Suppressor macrophage treated with lipopolysaccharide for 1 hour (primary cell): ENCODE measurements at regions not wholly inside any gene's neighbourhood (a gene's known extent, or its start where the extent isn't known, plus 50 kb on each side); places are given as distances from the start of the nearest gene placed in this dataset.
A peak's percentile ranks its signal among the peaks of the same experiment; 100 is the strongest.
"Not testable (repeated sequence)": the region's sequence is repeated elsewhere in the genome, so short reads cannot be mapped to it uniquely, and the experiment has no call there.

Experiments used
- DNase-seq, 3 donors: peaks; one replicate each; pipeline ENCODE4 v3.0.0-alpha.2; 2020 to 2022

DNA sequence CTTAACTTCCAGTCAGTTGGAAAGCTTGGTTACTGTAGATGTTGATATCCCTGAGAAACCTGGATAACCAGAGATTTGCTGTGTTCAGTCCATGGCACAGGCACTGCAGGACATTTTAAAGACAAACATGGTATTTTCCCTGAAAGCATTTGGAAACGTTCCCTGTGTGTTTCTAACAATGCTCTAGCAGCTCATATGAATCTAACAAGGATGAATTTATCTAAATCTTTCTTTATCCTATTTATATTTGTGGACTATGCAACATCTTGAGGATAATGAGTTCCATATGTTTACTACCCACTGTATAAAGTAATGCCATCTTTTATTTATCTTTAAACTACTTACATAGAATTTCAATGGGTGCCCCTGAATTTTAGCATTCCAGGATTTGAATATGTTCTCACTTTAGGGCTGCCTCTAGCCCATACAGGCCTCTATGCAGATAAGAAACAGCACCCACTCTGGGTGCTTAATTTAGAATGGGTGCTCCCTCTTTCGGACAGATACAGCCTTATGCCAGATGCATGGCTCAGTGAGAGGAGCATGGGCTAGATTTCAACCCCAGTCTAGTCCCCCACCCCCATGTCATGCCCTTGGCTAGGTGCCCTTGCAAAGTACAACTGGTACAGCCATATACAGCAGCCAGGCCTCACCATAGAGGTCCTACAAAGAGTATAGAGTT, 50.6 kb upstream of the NEMP2 start:
- DNase-seq, result no peak

GRCh38 chr2:190587106-190587505, 52.6 kb upstream of the NEMP2 start:
- no peak for DNase-seq

GRCh38 chr2:190589008-190589407, 54.5 kb upstream of the NEMP2 start:
- DNase-seq, result no peak

DNA sequence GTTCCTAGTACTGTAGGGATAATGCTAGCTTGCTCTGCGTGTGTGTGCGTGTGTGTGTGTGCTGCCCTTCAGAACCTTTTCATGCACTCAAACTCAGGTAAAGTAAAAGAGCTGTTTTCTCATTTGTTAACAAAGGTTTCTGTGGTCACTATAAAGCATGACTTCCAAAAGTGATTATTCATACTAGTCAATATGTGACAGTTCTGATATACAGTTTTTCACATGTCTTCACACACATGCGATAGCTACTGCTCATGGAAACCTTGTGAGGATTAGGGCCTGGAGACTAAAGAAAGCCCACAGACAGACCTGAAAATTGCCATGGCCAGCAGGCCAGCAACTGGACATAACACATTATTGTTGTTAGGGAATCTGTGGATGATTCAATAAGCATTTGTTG, 56.9 kb upstream of the NEMP2 start:
- no peak for DNase-seq

GRCh38 chr2:190592831-190593230, 56.1 kb upstream of the NAB1 start:
- DNase-seq, result no peak

GRCh38 chr2:190595879-190596278, 53.0 kb upstream of the NAB1 start:
- DNase-seq, result not testable (repeated sequence)

DNA sequence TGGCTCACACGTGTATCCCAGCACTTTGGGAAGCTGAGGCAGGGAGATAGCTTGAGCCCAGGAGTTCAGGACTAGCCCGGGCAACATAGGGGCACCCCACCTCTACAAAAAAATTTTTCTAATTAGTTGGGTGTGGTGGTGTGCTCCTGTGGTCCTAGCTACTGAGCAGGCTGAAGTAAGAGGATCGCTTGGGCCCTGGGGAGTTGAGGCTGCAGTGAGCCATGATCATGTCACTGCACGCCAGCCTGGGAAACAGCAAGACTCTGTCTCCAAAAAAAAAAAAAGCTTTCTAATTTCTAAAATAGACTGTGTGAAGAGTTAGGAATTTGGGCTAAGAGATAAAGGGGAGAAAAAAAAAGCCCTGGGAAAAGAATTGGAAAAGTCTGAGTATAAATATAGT, 51.9 kb upstream of the NAB1 start:
- no peak for DNase-seq

GRCh38 chr2:190598621-190599020, 50.3 kb upstream of the NAB1 start:
- no peak for DNase-seq

DNA sequence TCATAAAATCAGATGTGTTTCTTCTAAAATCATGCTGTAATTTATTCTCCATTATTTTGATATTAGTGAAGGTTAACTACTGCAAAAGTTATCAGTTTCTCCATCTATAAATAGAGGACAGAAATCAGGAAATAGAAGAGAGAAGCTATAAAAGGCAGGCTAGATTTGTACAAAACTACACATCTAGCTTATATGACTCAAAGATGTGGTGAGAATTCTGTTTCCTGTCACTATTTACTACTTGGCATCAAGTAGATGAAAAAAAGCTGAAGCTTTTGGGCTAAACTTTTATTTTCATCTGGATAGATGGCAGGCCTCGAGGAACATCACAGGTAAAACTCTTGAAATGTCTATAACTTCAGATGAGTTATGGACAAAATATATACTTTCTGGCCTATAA, 49.8 kb upstream of the NAB1 start:
- peak in 2 of 3 donors; percentile 10 to 22 for DNase-seq
